HL-60 (cell line): ENCODE measurements at regions not wholly inside any gene's neighbourhood (a gene's known extent, or its start where the extent isn't known, plus 50 kb on each side); places are given as distances from the start of the nearest gene placed in this dataset.
"Not testable (repeated sequence)": the region's sequence is repeated elsewhere in the genome, so short reads cannot be mapped to it uniquely, and the experiment has no call there.

ENCODE experiments used
- DNase-seq, 2 experiments: peaks; one replicate each; pipeline ENCODE4 v3.0.0-alpha.2; 2010 to 2020; ENCODE audit warnings: low read depth in 1 of 2, low spot score in 1 of 2
- H3K27ac ChIP-seq: fragments of 250-450 bp; sonication (Bioruptor Pico); replicated peaks from 2 replicates; pipeline ENCODE4 v1.5.1; 2020; ENCODE audit warnings: mild to moderate bottlenecking, moderate library complexity
- H3K27me3 ChIP-seq: fragments of 250-450 bp; sonication (Bioruptor Pico); 2 replicates; pipeline ENCODE4 v1.5.1; 2021; ENCODE audit warnings: mild to moderate bottlenecking, moderate library complexity; ENCODE audit not compliant: insufficient read depth, poor library complexity, severe bottlenecking
- H3K4me3 ChIP-seq: replicated peaks from 2 replicates; pipeline ENCODE4 v1.5.1; 2011; ENCODE audit warnings: mild to moderate bottlenecking, control low read depth, low read length; ENCODE audit not compliant: insufficient read depth
- CTCF ChIP-seq: IDR thresholded peaks from one replicate; pipeline ENCODE4 v1.5.1; 2011; ENCODE audit warnings: low read length, control low read depth, inconsistent platforms; ENCODE audit not compliant: insufficient read depth
- GABPA ChIP-seq: IDR thresholded peaks from 2 replicates; pipeline ENCODE4 v1.6.1; 2012; ENCODE audit warnings: low read depth
- POLR2AphosphoS5 ChIP-seq: IDR thresholded peaks from 2 replicates; pipeline ENCODE4 v1.6.1; 2012; ENCODE audit warnings: low read depth
- SPI1 ChIP-seq: IDR thresholded peaks from 2 replicates; pipeline ENCODE4 v1.6.1; 2012; ENCODE audit warnings: low read depth, mild to moderate bottlenecking, borderline replicate concordance
- TF ChIP-seq, protein P1 (sequence below): IDR thresholded peaks from 2 replicates; pipeline ENCODE4 v1.6.1; 2012; ENCODE audit warnings: low read depth; ENCODE audit not compliant: insufficient replicate concordance

DNA sequence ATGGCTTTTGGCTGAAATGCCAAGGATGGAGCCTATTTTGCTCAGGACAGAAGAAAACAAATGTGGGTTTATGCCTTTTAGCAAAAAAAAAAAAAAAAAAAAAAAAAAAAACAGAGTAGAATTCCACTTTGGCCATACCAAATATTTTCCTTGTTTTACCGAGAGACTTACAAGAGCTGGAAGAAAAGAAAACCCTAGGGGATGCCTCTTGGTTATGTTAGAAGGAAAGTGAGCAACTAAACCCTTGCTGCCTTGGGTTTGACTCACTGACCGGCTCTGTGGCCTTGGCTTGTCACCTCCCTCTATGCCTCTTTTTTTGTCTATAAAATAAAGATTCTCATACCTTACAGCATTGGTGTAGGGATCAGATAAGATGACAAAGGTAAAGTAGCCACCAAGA lies 69.6 kb upstream of the ABCA1 start:
- Histone ChIP-seq H3K4me3 (no peak overlapping the region), H3K27me3 (no peaks in the 10 kb centered on the region), H3K27ac (no peak overlapping the region)
- DNase-seq = no peak
- TF ChIP-seq CTCF (no peak), POLR2AphosphoS5 (no peak), GABPA (no peak), SPI1 (no peak)
- TF ChIP-seq, protein P1, sequence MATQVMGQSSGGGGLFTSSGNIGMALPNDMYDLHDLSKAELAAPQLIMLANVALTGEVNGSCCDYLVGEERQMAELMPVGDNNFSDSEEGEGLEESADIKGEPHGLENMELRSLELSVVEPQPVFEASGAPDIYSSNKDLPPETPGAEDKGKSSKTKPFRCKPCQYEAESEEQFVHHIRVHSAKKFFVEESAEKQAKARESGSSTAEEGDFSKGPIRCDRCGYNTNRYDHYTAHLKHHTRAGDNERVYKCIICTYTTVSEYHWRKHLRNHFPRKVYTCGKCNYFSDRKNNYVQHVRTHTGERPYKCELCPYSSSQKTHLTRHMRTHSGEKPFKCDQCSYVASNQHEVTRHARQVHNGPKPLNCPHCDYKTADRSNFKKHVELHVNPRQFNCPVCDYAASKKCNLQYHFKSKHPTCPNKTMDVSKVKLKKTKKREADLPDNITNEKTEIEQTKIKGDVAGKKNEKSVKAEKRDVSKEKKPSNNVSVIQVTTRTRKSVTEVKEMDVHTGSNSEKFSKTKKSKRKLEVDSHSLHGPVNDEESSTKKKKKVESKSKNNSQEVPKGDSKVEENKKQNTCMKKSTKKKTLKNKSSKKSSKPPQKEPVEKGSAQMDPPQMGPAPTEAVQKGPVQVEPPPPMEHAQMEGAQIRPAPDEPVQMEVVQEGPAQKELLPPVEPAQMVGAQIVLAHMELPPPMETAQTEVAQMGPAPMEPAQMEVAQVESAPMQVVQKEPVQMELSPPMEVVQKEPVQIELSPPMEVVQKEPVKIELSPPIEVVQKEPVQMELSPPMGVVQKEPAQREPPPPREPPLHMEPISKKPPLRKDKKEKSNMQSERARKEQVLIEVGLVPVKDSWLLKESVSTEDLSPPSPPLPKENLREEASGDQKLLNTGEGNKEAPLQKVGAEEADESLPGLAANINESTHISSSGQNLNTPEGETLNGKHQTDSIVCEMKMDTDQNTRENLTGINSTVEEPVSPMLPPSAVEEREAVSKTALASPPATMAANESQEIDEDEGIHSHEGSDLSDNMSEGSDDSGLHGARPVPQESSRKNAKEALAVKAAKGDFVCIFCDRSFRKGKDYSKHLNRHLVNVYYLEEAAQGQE = no peak

DNA sequence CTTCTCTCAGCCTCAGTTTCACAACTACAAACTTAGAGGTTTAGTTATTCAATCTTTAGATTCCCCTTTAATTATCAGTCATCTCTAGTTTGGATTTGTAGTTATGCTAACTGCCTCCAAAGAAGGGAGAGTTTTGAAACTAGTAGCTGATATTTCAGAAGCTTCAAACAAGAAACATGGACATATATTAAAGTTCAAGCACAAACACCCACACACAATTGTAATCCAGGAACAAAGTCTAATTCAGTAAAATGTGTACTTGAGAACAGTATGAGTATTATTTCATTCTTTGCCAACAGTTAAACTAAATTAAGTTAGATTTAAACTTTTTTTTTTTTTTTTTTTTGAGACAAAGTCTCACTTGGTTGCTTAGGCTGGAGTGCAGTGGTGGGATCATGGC lies 71.2 kb upstream of the ABCA1 start:
- Histone ChIP-seq H3K27me3 (no peaks in the 10 kb centered on the region), H3K27ac (no peak overlapping the region), H3K4me3 (no peak overlapping the region)
- DNase-seq = no peak
- no peak for TF ChIP-seq CTCF
- no peak for TF ChIP-seq SPI1
- no peak for TF ChIP-seq GABPA
- TF ChIP-seq, protein P1 = no peak
- no peak for TF ChIP-seq POLR2AphosphoS5

GRCh38 chr9:105000529-105000928 lies 72.6 kb upstream of the ABCA1 start:
- H3K27ac ChIP-seq, DNase-seq, H3K4me3 ChIP-seq, H3K27me3 ChIP-seq: not testable (repeated sequence)

- no peaks in the 10 kb centered on the region for H3K27me3 ChIP-seq
- DNase-seq = no peak
- H3K27ac ChIP-seq = no peak overlapping the region
- H3K4me3 ChIP-seq = no peak overlapping the region
- TF ChIP-seq, protein P1 = no peak
- TF ChIP-seq CTCF = no peak
- no peak for TF ChIP-seq POLR2AphosphoS5
- TF ChIP-seq SPI1 = no peak
- no peak for TF ChIP-seq GABPA
Measured at GRCh38 chr9:105004466-105005090, 76.6 kb upstream of the ABCA1 start.
